Hepatocyte (in vitro differentiated cells): ENCODE measurements at regions not wholly inside any gene's neighbourhood (a gene's known extent, or its start where the extent isn't known, plus 50 kb on each side); places are given as distances from the start of the nearest gene placed in this dataset.

Experiments
- EZH2 ChIP-seq: fragments of 200-600 bp; sonication (generic); IDR thresholded peaks from 2 replicates; pipeline ENCODE4 v1.6.1; 2016; ENCODE audit warnings: antibody characterized with exemption, mild to moderate bottlenecking, borderline replicate concordance
- EZH2phosphoT487 ChIP-seq: fragments of 200-600 bp; sonication (generic); IDR thresholded peaks from one replicate; pipeline ENCODE4 v1.6.1; 2018; ENCODE audit warnings: antibody characterized with exemption, mild to moderate bottlenecking, low read depth, moderate library complexity; ENCODE audit not compliant: unreplicated experiment, severe bottlenecking
- TF ChIP-seq, protein P1 (sequence below): fragments of 200-600 bp; sonication (generic); IDR thresholded peaks from 2 replicates; pipeline ENCODE4 v1.5.1; 2016; ENCODE audit warnings: antibody characterized with exemption, mild to moderate bottlenecking; ENCODE audit not compliant: poor library complexity

DNA sequence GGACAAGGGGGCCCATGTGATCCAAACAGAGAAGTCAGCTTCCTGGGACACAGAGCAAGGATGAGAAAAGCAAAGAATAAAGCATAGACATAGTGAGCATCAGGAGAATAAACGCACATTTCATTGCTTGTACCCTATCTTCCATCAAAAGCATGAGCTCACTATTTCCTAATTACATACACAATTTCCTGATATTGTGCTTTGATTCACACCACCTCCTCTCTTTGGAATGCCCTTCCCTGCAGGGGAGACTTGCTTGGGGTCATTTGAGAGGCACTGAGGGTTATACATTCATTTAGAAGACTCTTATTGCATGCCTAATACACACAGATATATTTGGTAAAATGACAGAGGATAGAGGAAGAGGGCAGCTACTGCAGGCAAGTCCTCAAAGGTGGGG lies 185.4 kb downstream of the SEC16B start:
- TF ChIP-seq, protein P1, sequence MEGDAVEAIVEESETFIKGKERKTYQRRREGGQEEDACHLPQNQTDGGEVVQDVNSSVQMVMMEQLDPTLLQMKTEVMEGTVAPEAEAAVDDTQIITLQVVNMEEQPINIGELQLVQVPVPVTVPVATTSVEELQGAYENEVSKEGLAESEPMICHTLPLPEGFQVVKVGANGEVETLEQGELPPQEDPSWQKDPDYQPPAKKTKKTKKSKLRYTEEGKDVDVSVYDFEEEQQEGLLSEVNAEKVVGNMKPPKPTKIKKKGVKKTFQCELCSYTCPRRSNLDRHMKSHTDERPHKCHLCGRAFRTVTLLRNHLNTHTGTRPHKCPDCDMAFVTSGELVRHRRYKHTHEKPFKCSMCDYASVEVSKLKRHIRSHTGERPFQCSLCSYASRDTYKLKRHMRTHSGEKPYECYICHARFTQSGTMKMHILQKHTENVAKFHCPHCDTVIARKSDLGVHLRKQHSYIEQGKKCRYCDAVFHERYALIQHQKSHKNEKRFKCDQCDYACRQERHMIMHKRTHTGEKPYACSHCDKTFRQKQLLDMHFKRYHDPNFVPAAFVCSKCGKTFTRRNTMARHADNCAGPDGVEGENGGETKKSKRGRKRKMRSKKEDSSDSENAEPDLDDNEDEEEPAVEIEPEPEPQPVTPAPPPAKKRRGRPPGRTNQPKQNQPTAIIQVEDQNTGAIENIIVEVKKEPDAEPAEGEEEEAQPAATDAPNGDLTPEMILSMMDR: no peak
- TF ChIP-seq EZH2phosphoT487 (no peak), EZH2 (no peak)
